ENCODE measurements at regions not wholly inside any gene's neighbourhood (a gene's known extent, or its start where the extent isn't known, plus 50 kb on each side); places are given as distances from the start of the nearest gene placed in this dataset.
"Not testable (repeated sequence)": the region's sequence is repeated elsewhere in the genome, so short reads cannot be mapped to it uniquely, and the experiment has no call there.

DNA sequence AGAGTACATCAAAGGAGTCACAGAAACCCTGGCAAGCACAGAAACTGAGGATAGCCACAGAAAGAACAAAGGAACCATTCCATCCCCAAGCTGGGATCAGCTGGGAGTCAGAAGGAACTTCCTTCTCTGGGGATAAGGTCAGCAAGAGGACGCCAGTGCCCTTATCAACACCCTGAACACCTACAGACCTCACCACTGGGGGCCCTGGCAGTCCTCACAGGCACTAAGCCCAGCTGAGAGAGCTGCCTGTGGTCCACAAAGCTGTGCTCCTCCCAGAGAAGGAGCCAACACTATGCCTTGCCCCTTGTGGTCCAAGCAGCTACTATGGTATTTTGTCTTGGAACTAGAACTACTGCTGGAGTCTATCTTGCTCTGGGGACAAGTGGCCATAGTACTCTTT lies 171.1 kb upstream of the CCDC196 start:
- CTCF ChIA-PET, result no interaction called here
- Histone ChIP-seq H3K27me3 (ENCODE audit: control insufficient read depth in 2 of 2, insufficient read depth in 2 of 2, low read length in 2 of 2) (no peaks in the 10 kb centered on the region), H3K4me3 (ENCODE audit: low read length) (no peak overlapping the region), H3K27ac (ENCODE audit: low read depth, low read length) (no peak overlapping the region), H3K9me3 (ENCODE audit: control insufficient read depth in 2 of 3, low read length in 3 of 3) (peaks cover 0 to 6% (median 0%) of the 10 kb centered on the region in 3 experiments), H3K36me3 (ENCODE audit: control insufficient read depth in 2 of 3, insufficient read depth in 3 of 3, low read length in 3 of 3) (no peaks in the 10 kb centered on the region), H3K4me1 (ENCODE audit: control insufficient read depth in 2 of 2, insufficient read depth in 2 of 2, low read length in 2 of 2) (no peaks in the 10 kb centered on the region)
- DNase-seq (no peak), ATAC-seq (no peak)
- Mint-ChIP-seq H3K36me3 (peaks cover 0 to 17% (median under 1%) of the 10 kb centered on the region in 5 donors), H3K4me1 (no peaks in the 10 kb centered on the region), H3K4me3 (no peak overlapping the region), H3K9me3 (peaks cover 6 to 34% (median 19%) of the 10 kb centered on the region in 11 donors), H3K27ac (no peak overlapping the region), H3K27me3 (no peaks in the 10 kb centered on the region)
- POLR2A ChIA-PET, result no interaction called here
- intact Hi-C loops (cut with micrococcal nuclease), result no loop called here

DNA sequence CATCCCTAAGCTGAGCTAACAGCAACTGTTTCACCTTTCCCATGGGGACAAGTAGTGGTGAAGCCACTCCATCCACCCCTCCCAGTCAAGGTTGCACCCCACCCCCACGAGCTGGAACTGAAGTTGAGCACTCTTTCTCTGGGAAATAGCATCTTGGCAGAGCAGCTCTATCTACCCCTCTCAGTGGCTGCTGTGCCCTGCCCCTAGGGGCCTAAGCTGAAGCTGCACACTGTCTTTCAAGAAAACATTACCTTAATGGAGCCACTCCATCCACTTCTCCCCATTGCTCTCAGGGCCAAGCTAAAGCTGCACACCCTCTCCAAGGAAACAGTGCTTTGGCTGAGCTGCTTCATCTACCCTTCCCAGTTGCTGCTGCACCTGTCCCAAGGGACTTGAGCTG lies 170.6 kb upstream of the CCDC196 start:
- Mint-ChIP-seq H3K9me3 (peaks cover 6 to 37% (median 19%) of the 10 kb centered on the region in 11 donors), H3K27ac (no peak overlapping the region), H3K4me1 (no peaks in the 10 kb centered on the region), H3K27me3 (no peaks in the 10 kb centered on the region), H3K4me3 (no peak overlapping the region), H3K36me3 (peaks cover 0 to 17% (median 0%) of the 10 kb centered on the region in 5 donors)
- H3K27me3 ChIP-seq (ENCODE audit: control insufficient read depth in 2 of 2, insufficient read depth in 2 of 2, low read length in 2 of 2), result no peaks in the 10 kb centered on the region
- intact Hi-C loops (cut with micrococcal nuclease), result no loop called here
- no peak overlapping the region for H3K4me3 ChIP-seq (ENCODE audit: low read length)
- no peaks in the 10 kb centered on the region for H3K4me1 ChIP-seq (ENCODE audit: control insufficient read depth in 2 of 2, insufficient read depth in 2 of 2, low read length in 2 of 2)
- DNase-seq, result no peak
- no peaks in the 10 kb centered on the region for H3K36me3 ChIP-seq (ENCODE audit: control insufficient read depth in 2 of 3, insufficient read depth in 3 of 3, low read length in 3 of 3)
- ATAC-seq, result no peak
- ChIA-PET POLR2A (no interaction called here), CTCF (no interaction called here)
- H3K9me3 ChIP-seq (ENCODE audit: control insufficient read depth in 2 of 3, low read length in 3 of 3), result peaks cover 0 to 6% (median 0%) of the 10 kb centered on the region in 3 experiments
- H3K27ac ChIP-seq (ENCODE audit: low read depth, low read length), result no peak overlapping the region

DNA sequence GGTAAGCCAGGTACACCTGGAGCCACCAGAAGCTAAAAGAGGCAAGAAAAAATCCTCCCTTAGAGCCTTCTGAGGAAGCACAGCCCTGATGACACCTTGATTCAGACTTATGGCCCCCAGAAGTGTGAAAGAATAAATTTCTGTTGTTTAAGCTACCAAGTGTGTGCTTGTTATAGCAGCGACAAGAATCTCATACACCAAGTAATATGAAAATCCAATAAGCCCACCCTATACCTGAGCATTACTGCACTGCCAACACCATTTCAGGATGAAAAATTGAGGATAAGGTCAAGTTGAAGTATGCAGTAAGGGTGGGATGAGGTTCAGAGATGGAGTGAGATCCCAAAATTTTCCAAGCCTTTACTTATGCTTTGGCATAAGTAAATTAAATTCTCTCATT lies 163.6 kb upstream of the CCDC196 start:
- no peaks in the 10 kb centered on the region for H3K36me3 ChIP-seq (ENCODE audit: control insufficient read depth in 2 of 3, insufficient read depth in 3 of 3, low read length in 3 of 3)
- H3K4me1 ChIP-seq (ENCODE audit: control insufficient read depth in 2 of 2, insufficient read depth in 2 of 2, low read length in 2 of 2), result no peaks in the 10 kb centered on the region
- DNase-seq (no peak), ATAC-seq (no peak)
- intact Hi-C loops (cut with micrococcal nuclease), result no loop called here
- no peaks in the 10 kb centered on the region for H3K27me3 ChIP-seq (ENCODE audit: control insufficient read depth in 2 of 2, insufficient read depth in 2 of 2, low read length in 2 of 2)
- no peak overlapping the region for H3K27ac ChIP-seq (ENCODE audit: low read depth, low read length)
- Mint-ChIP-seq H3K4me3 (no peak overlapping the region), H3K9me3 (peaks cover 6 to 30% (median 16%) of the 10 kb centered on the region in 11 donors), H3K4me1 (peaks cover 0 to 2% (median 0%) of the 10 kb centered on the region in 7 donors), H3K36me3 (peaks cover 0 to 12% (median 0%) of the 10 kb centered on the region in 5 donors), H3K27ac (no peak overlapping the region), H3K27me3 (no peaks in the 10 kb centered on the region)
- peaks cover 0 to 13% (median 0%) of the 10 kb centered on the region in 3 experiments for H3K9me3 ChIP-seq (ENCODE audit: control insufficient read depth in 2 of 3, low read length in 3 of 3)
- CTCF ChIA-PET, result no interaction called here
- no peak overlapping the region for H3K4me3 ChIP-seq (ENCODE audit: low read length)
- POLR2A ChIA-PET, result no interaction called here

DNA sequence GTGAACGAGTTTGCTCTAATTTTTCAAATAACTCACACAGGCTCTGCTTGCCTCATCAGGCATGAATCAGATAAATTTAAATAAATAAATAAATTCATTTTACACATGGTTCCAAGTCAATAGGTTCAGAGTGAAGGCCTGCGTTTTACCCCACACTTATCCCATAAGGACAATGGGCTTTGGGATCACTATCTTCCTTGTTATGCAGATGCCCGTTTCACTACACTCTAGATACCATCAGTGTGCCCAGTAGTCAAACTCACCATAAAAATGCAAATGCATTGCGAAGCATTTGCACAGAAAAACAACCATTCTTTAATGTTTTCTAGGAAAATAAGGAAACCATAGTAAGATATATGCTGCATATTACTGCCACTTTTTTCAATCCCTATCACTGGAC lies 155.9 kb upstream of the CCDC196 start:
- no peaks in the 10 kb centered on the region for H3K4me1 ChIP-seq (ENCODE audit: control insufficient read depth in 2 of 2, insufficient read depth in 2 of 2, low read length in 2 of 2)
- H3K9me3 ChIP-seq (ENCODE audit: control insufficient read depth in 2 of 3, low read length in 3 of 3), result no peaks in the 10 kb centered on the region
- no peak overlapping the region for H3K27ac ChIP-seq (ENCODE audit: low read depth, low read length)
- no peak overlapping the region for H3K4me3 ChIP-seq (ENCODE audit: low read length)
- H3K36me3 Mint-ChIP-seq, result peaks cover 0 to 6% (median 4%) of the 10 kb centered on the region in 5 donors
- peaks cover 0 to 8% (median 0%) of the 10 kb centered on the region in 11 donors for H3K9me3 Mint-ChIP-seq
- ATAC-seq (no peak), DNase-seq (no peak)
- H3K4me1 Mint-ChIP-seq, result no peaks in the 10 kb centered on the region
- H3K27ac Mint-ChIP-seq, result no peak overlapping the region
- H3K36me3 ChIP-seq (ENCODE audit: control insufficient read depth in 2 of 3, insufficient read depth in 3 of 3, low read length in 3 of 3), result no peaks in the 10 kb centered on the region
- H3K4me3 Mint-ChIP-seq, result no peak overlapping the region
- intact Hi-C loops (cut with micrococcal nuclease), result no loop called here
- no peaks in the 10 kb centered on the region for H3K27me3 ChIP-seq (ENCODE audit: control insufficient read depth in 2 of 2, insufficient read depth in 2 of 2, low read length in 2 of 2)
- H3K27me3 Mint-ChIP-seq, result peaks cover 0 to 4% (median 0%) of the 10 kb centered on the region in 5 donors
- ChIA-PET POLR2A (no interaction called here), CTCF (interaction anchor here (0.6 kb wide), 1 partner anchor 61 kb away, joined by 4 read pairs; no protein-coding TSS in a partner anchor)

DNA sequence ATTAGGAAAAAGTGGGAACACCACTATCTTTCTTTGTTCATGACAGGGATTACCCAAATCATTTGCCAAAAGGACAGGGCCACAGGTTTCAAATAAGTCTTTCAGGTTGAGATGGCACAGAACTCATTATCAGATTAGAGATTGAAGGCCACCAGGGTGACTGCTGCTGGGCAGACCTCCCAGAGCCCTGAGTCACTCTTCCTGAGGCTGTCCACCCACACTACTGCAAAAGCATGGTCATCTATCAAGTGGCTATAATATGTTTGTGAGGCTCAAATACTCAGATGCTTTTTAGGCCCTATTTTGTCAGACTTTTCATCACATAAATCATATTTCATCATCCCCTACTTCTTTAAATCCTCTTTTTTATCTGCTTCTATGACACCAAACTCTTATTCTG lies 155.3 kb upstream of the CCDC196 start:
- H3K27ac Mint-ChIP-seq, result no peak overlapping the region
- H3K4me1 Mint-ChIP-seq, result no peaks in the 10 kb centered on the region
- peaks cover 0 to 7% (median 0%) of the 10 kb centered on the region in 5 donors for H3K27me3 Mint-ChIP-seq

DNA sequence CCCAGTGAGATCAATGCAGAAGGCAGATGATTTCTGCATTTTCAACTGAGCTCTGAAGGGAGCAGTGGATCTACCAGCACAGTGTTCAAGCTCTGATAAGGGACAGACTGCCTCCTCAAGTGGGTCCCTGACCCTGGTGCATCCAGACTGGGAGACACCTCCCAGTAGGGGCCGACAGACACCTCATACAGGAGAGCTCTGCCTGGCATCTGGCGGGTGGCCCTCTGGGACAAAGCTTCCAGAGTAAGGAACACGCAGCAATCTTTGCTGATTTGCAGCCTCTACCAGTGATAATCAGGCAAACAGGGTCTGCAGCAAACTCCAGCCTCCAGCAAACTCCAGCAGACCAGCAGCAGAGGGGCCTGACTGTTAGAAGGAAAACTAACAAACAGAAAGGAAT lies 152.9 kb upstream of the CCDC196 start:
- POLR2A ChIA-PET, result not testable (repeated sequence)

More for the DNA sequence above, 155.3 kb upstream of the CCDC196 start:
- no peaks in the 10 kb centered on the region for H3K36me3 ChIP-seq (ENCODE audit: control insufficient read depth in 2 of 3, insufficient read depth in 3 of 3, low read length in 3 of 3)
- H3K9me3 ChIP-seq (ENCODE audit: control insufficient read depth in 2 of 3, low read length in 3 of 3), result no peaks in the 10 kb centered on the region
- H3K27ac ChIP-seq (ENCODE audit: low read depth, low read length), result no peak overlapping the region
- POLR2A ChIA-PET, result no interaction called here
- H3K4me3 Mint-ChIP-seq, result no peak overlapping the region
- CTCF ChIA-PET, result interaction anchor here (0.6 kb wide), 1 partner anchor 60 kb away, joined by 4 read pairs; no protein-coding TSS in a partner anchor
- peaks cover 0 to 13% (median 4%) of the 10 kb centered on the region in 5 donors for H3K36me3 Mint-ChIP-seq
- H3K4me3 ChIP-seq (ENCODE audit: low read length), result no peak overlapping the region
- H3K9me3 Mint-ChIP-seq, result peaks cover 0 to 12% (median 3%) of the 10 kb centered on the region in 11 donors
- H3K27me3 ChIP-seq (ENCODE audit: control insufficient read depth in 2 of 2, insufficient read depth in 2 of 2, low read length in 2 of 2), result no peaks in the 10 kb centered on the region
- ATAC-seq, result no peak
- DNase-seq, result no peak
- intact Hi-C loops (cut with micrococcal nuclease), result no loop called here
- H3K4me1 ChIP-seq (ENCODE audit: control insufficient read depth in 2 of 2, insufficient read depth in 2 of 2, low read length in 2 of 2), result no peaks in the 10 kb centered on the region

DNA sequence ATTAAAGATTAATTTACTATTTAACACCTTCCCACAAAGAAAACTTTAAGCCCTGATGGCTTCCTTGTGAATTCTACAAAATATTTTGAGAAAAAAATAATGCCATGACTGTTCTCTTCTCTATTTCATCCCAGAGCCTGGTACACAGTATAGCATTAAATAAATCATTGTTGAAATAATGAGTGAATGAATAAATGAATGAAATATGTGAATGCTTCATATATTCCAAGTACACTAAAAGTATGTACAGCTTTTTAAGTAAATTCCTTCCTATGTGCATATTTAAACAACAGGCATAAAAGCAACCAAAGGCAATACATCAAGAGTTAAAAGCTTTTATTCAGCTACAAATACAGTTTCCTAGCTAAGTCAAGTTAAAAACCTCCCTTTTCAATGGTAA lies 144.9 kb upstream of the CCDC196 start:
- Mint-ChIP-seq H3K27me3 (peaks cover 0 to 8% (median 0%) of the 10 kb centered on the region in 5 donors), H3K4me3 (no peak overlapping the region), H3K4me1 (no peaks in the 10 kb centered on the region), H3K27ac (no peak overlapping the region), H3K9me3 (peaks cover 0 to 1% (median 0%) of the 10 kb centered on the region in 11 donors), H3K36me3 (peaks cover 0 to 3% (median 0%) of the 10 kb centered on the region in 5 donors)
- Histone ChIP-seq H3K4me1 (ENCODE audit: control insufficient read depth in 2 of 2, insufficient read depth in 2 of 2, low read length in 2 of 2) (no peaks in the 10 kb centered on the region), H3K27ac (ENCODE audit: low read depth, low read length) (no peak overlapping the region), H3K4me3 (ENCODE audit: low read length) (no peak overlapping the region), H3K27me3 (ENCODE audit: control insufficient read depth in 2 of 2, insufficient read depth in 2 of 2, low read length in 2 of 2) (no peaks in the 10 kb centered on the region), H3K9me3 (ENCODE audit: control insufficient read depth in 2 of 3, low read length in 3 of 3) (no peaks in the 10 kb centered on the region), H3K36me3 (ENCODE audit: control insufficient read depth in 2 of 3, insufficient read depth in 3 of 3, low read length in 3 of 3) (no peaks in the 10 kb centered on the region)
- DNase-seq (no peak), ATAC-seq (no peak)
- ChIA-PET CTCF (no interaction called here), POLR2A (no interaction called here)
- intact Hi-C loops (cut with micrococcal nuclease), result no loop called here

More for the DNA sequence above, 152.9 kb upstream of the CCDC196 start:
- H3K4me3 ChIP-seq (ENCODE audit: low read length); H3K9me3 ChIP-seq (ENCODE audit: control insufficient read depth in 2 of 3, low read length in 3 of 3); CTCF ChIA-PET; H3K4me1 ChIP-seq (ENCODE audit: control insufficient read depth in 2 of 2, insufficient read depth in 2 of 2, low read length in 2 of 2); H3K27ac ChIP-seq (ENCODE audit: low read depth, low read length); H3K4me3 Mint-ChIP-seq; H3K27me3 Mint-ChIP-seq; H3K36me3 ChIP-seq (ENCODE audit: control insufficient read depth in 2 of 3, insufficient read depth in 3 of 3, low read length in 3 of 3); H3K4me1 Mint-ChIP-seq; DNase-seq; intact Hi-C loops (cut with micrococcal nuclease); H3K27me3 ChIP-seq (ENCODE audit: control insufficient read depth in 2 of 2, insufficient read depth in 2 of 2, low read length in 2 of 2); ATAC-seq; H3K27ac Mint-ChIP-seq: not testable (repeated sequence)
- Mint-ChIP-seq H3K9me3 (peaks cover 0 to 12% (median 5%) of the 10 kb centered on the region in 11 donors), H3K36me3 (peaks cover 0 to 14% (median 4%) of the 10 kb centered on the region in 5 donors)

All from naive thymus-derived CD4-positive, alpha-beta T cell (primary cell).